Body of pancreas (tissue), 4 donors: ENCODE measurements at regions not wholly inside any gene's neighbourhood (a gene's known extent, or its start where the extent isn't known, plus 50 kb on each side); places are given as distances from the start of the nearest gene placed in this dataset.

Source experiments
- ATAC-seq: fragments of 150-250 bp; one replicate; pipeline ENCODE4 v1.9.1; 2016
- DNase-seq, 4 donors: peaks; one replicate each; pipeline ENCODE4 v3.0.0-alpha.2; 2019
- H3K27ac ChIP-seq, 4 donors: fragments of 200-600 bp; sonication (generic); 1 replicate in 3 of 4; 2 replicates in 1 of 4; pipeline versions ENCODE4 v1.5.1 to v1.6.1; 2016 to 2019; ENCODE audit warnings: mild to moderate bottlenecking in 1 of 4, mixed read lengths in 1 of 4, moderate library complexity in 1 of 4
- H3K27me3 ChIP-seq, 2 donors: fragments of 200-600 bp; sonication (generic); one replicate each; pipeline ENCODE4 v1.6.0; 2016; ENCODE audit warnings: mild to moderate bottlenecking in 1 of 2
- H3K36me3 ChIP-seq, 2 donors: fragments of 200-600 bp; sonication (generic); replicated peaks in 1 of 2; 2 replicates each; pipeline ENCODE4 v1.5.1; 2016; ENCODE audit warnings: low read depth in 2 of 2; ENCODE audit not compliant: insufficient read depth in 1 of 2
- H3K4me1 ChIP-seq: fragments of 200-600 bp; sonication (generic); one replicate; pipeline ENCODE4 v1.6.0; 2016
- H3K4me3 ChIP-seq, 2 donors: fragments of 200-600 bp; sonication (generic); 1 replicate in 1 of 2; 2 replicates in 1 of 2; pipeline ENCODE4 v1.5.1; 2016 to 2019
- H3K9me3 ChIP-seq, 3 donors: fragments of 200-600 bp; sonication (generic); 1 replicate in 2 of 3; 2 replicates in 1 of 3; pipeline ENCODE4 v1.5.1; 2016
- CTCF ChIP-seq, 7 experiments: fragments of 450-650 bp in 4 of 7; fragments of 200-600 bp in 3 of 7; sonication (generic) in 3 of 7; IDR thresholded peaks; one replicate each; pipeline ENCODE4 v1.5.1; 2016 to 2019; ENCODE audit warnings: antibody characterized with exemption in 7 of 7
- POLR2A ChIP-seq, 3 donors: fragments of 450-650 bp; IDR thresholded peaks; one replicate each; pipeline ENCODE4 v1.6.1; 2016; ENCODE audit warnings: antibody characterized with exemption in 3 of 3, mild to moderate bottlenecking in 2 of 3
- WGBS, 2 donors: methylation state at CpG; one replicate each; pipeline ENCODE4 v1.1.5; 2017; 5-methylcytosine and 5-hydroxymethylcytosine counted together
- intact Hi-C: fragments of 100-400 bp; cut with DNase I; formaldehyde crosslinking; loops from one replicate; pipeline ENCODE4 v1.15.1; 2023

- ATAC-seq (no peak), DNase-seq (no peak)
- Histone ChIP-seq H3K27me3 (no peaks in the 10 kb centered on the region), H3K27ac (no peak overlapping the region), H3K4me1 (no peaks in the 10 kb centered on the region), H3K9me3 (no peaks in the 10 kb centered on the region), H3K4me3 (no peak overlapping the region), H3K36me3 (no peaks in the 10 kb centered on the region)
- WGBS, 2 donors, result 86 to 90% methylated on average over 4 of the region's 4 CpGs
- intact Hi-C loops, result no loop called here
- TF ChIP-seq CTCF (IDR thresholded peaks at IDR 0.05) (no peak), POLR2A (IDR thresholded peaks at IDR 0.05) (no peak)
Observed at GRCh38 chr21:15182731-15183130, 117.9 kb upstream of the NRIP1 start.

GRCh38 chr21:15183813-15184257 is 119.0 kb upstream of the NRIP1 start:
- Histone ChIP-seq H3K27ac (no peak overlapping the region), H3K36me3 (no peaks in the 10 kb centered on the region), H3K27me3 (no peaks in the 10 kb centered on the region), H3K4me3 (no peak overlapping the region), H3K9me3 (no peaks in the 10 kb centered on the region), H3K4me1 (no peaks in the 10 kb centered on the region)
- no peak for TF ChIP-seq CTCF (IDR thresholded peaks at IDR 0.05)
- TF ChIP-seq POLR2A (IDR thresholded peaks at IDR 0.05), result no peak
- DNase-seq, result no peak
- no peak for ATAC-seq
- intact Hi-C loops, result no loop called here
- WGBS, 2 donors, result 64 to 84% methylated on average over 5 of the region's 5 CpGs

- Histone ChIP-seq H3K36me3 (no peaks in the 10 kb centered on the region), H3K27me3 (no peaks in the 10 kb centered on the region), H3K27ac (no peak overlapping the region), H3K4me1 (no peaks in the 10 kb centered on the region), H3K4me3 (no peak overlapping the region), H3K9me3 (no peaks in the 10 kb centered on the region)
- WGBS, 2 donors, result 91 to 92% methylated on average over 3 of the region's 3 CpGs
- ATAC-seq, result no peak
- TF ChIP-seq CTCF (IDR thresholded peaks at IDR 0.05) (no peak), POLR2A (IDR thresholded peaks at IDR 0.05) (no peak)
- no peak for DNase-seq
- intact Hi-C loops, result no loop called here
Observed at GRCh38 chr21:15190412-15190811, 125.6 kb upstream of the NRIP1 start.

GRCh38 chr21:15190837-15191236 is 126.0 kb upstream of the NRIP1 start:
- Histone ChIP-seq H3K36me3 (no peaks in the 10 kb centered on the region), H3K4me3 (no peak overlapping the region), H3K9me3 (no peaks in the 10 kb centered on the region), H3K27ac (no peak overlapping the region), H3K27me3 (no peaks in the 10 kb centered on the region), H3K4me1 (no peaks in the 10 kb centered on the region)
- 74 to 79% methylated on average over 5 of the region's 5 CpGs for WGBS, 2 donors
- DNase-seq, result no peak
- ATAC-seq, result no peak
- intact Hi-C loops, result no loop called here
- TF ChIP-seq CTCF (IDR thresholded peaks at IDR 0.05), result no peak
- TF ChIP-seq POLR2A (IDR thresholded peaks at IDR 0.05), result no peak

GRCh38 chr21:15191342-15191741 is 126.5 kb upstream of the NRIP1 start:
- H3K27ac ChIP-seq, result no peak overlapping the region
- H3K36me3 ChIP-seq, result no peaks in the 10 kb centered on the region
- 83 to 86% methylated on average over 5 of the region's 5 CpGs for WGBS, 2 donors
- no peak for TF ChIP-seq CTCF (IDR thresholded peaks at IDR 0.05)
- ATAC-seq (no peak), DNase-seq (no peak)
- intact Hi-C loops, result no loop called here
- H3K4me1 ChIP-seq, result no peaks in the 10 kb centered on the region
- H3K4me3 ChIP-seq, result no peak overlapping the region
- no peaks in the 10 kb centered on the region for H3K9me3 ChIP-seq
- no peaks in the 10 kb centered on the region for H3K27me3 ChIP-seq
